ENCODE measurements at regions not wholly inside any gene's neighbourhood (a gene's known extent, or its start where the extent isn't known, plus 50 kb on each side); places are given as distances from the start of the nearest gene placed in this dataset.

GRCh38 chr1:74830766-74831165 lies 97.8 kb downstream of the TYW3 start:
- TF ChIP-seq ZBTB46 (CRISPR knock-in tag; IDR thresholded peaks at IDR 0.05; ENCODE audit: borderline replicate concordance), result no peak
- TF ChIP-seq ZKSCAN5 (CRISPR knock-in tag; IDR thresholded peaks at IDR 0.05), result no peak
- TF ChIP-seq GFI1 (CRISPR knock-in tag; IDR thresholded peaks at IDR 0.05; ENCODE audit: borderline replicate concordance), result no peak
- TF ChIP-seq CENPT (CRISPR knock-in tag; IDR thresholded peaks at IDR 0.05; ENCODE audit: low read depth), result no peak
- intact Hi-C loops (cut with micrococcal nuclease; ENCODE audit: unreplicated experiment), result no loop called here
- no peak for DNase-seq (ENCODE audit: low spot score)
- 61% methylated on average over 2 of the region's 2 CpGs for WGBS (ENCODE audit: low lambda C conversion rate)
- Histone ChIP-seq H3K27me3 (ENCODE audit: control insufficient read depth in 1 of 2, insufficient read depth in 2 of 2, low read length in 2 of 2) (no peaks in the 10 kb centered on the region), H3K27ac (ENCODE audit: extremely low read length, insufficient read depth, low read length) (no peak overlapping the region), H2AFZ (ENCODE audit: low read length) (no peak overlapping the region), H3K9ac (ENCODE audit: insufficient read depth, low read depth, low read length) (no peak overlapping the region), H3K79me2 (ENCODE audit: insufficient read depth, low read length) (no peaks in the 10 kb centered on the region), H3K4me3 (replicated peaks in 1 of 3; ENCODE audit: insufficient read depth in 1 of 3, low read depth in 2 of 3, low read length in 3 of 3) (no peak overlapping the region), H3K4me1 (ENCODE audit: insufficient read depth, low read length) (no peaks in the 10 kb centered on the region), H4K20me1 (ENCODE audit: insufficient read depth, low read length) (no peaks in the 10 kb centered on the region), H3K36me3 (replicated peaks in 1 of 2; ENCODE audit: control insufficient read depth in 1 of 2, insufficient read depth in 2 of 2, low read length in 2 of 2) (no peaks in the 10 kb centered on the region), H3K4me2 (ENCODE audit: low read depth, low read length) (no peak overlapping the region), H3K9me3 (ENCODE audit: low read length) (no peaks in the 10 kb centered on the region)
- in situ Hi-C loops (cut with HindIII; ENCODE audit: extremely low pct_ligation_motif_present, low pct_unique_long_range_greater_than_20kb), result no loop called here
- ATAC-seq, result no peak
- no TSS peak for BruUV-seq (replicated peaks)
- ChIA-PET POLR2A (no interaction called here), CTCF (ENCODE audit: low intra/inter-chr PET ratio, low total read pairs) (no interaction called here)
- FAIRE-seq, result no peak

- Histone ChIP-seq H3K9ac (ENCODE audit: insufficient read depth, low read depth, low read length) (no peak overlapping the region), H3K9me3 (ENCODE audit: low read length) (no peaks in the 10 kb centered on the region), H2AFZ (ENCODE audit: low read length) (no peak overlapping the region), H3K4me2 (ENCODE audit: low read depth, low read length) (no peak overlapping the region), H4K20me1 (ENCODE audit: insufficient read depth, low read length) (no peaks in the 10 kb centered on the region), H3K27me3 (ENCODE audit: control insufficient read depth in 1 of 2, insufficient read depth in 2 of 2, low read length in 2 of 2) (no peaks in the 10 kb centered on the region), H3K27ac (ENCODE audit: extremely low read length, insufficient read depth, low read length) (no peak overlapping the region), H3K36me3 (replicated peaks in 1 of 2; ENCODE audit: control insufficient read depth in 1 of 2, insufficient read depth in 2 of 2, low read length in 2 of 2) (no peaks in the 10 kb centered on the region), H3K79me2 (ENCODE audit: insufficient read depth, low read length) (no peaks in the 10 kb centered on the region), H3K4me1 (ENCODE audit: insufficient read depth, low read length) (no peaks in the 10 kb centered on the region), H3K4me3 (replicated peaks in 1 of 3; ENCODE audit: insufficient read depth in 1 of 3, low read depth in 2 of 3, low read length in 3 of 3) (no peak overlapping the region)
- no peak for ATAC-seq
- no TSS peak for BruUV-seq (replicated peaks)
- CTCF ChIA-PET (ENCODE audit: low intra/inter-chr PET ratio, low total read pairs), result no interaction called here
- in situ Hi-C loops (cut with HindIII; ENCODE audit: extremely low pct_ligation_motif_present, low pct_unique_long_range_greater_than_20kb), result no loop called here
- FAIRE-seq, result no peak
- no peak for DNase-seq (ENCODE audit: low spot score)
- POLR2A ChIA-PET, result no interaction called here
- TF ChIP-seq HOXA5 (CRISPR knock-in tag; IDR thresholded peaks at IDR 0.05), result no peak
- TF ChIP-seq HINFP (CRISPR knock-in tag; IDR thresholded peaks at IDR 0.05; ENCODE audit: low read depth), result no peak
- TF ChIP-seq ZNF431 (CRISPR knock-in tag; IDR thresholded peaks at IDR 0.05; ENCODE audit: borderline replicate concordance, low read depth), result no peak
- no peak for TF ChIP-seq ZFP36L1 (CRISPR knock-in tag; IDR thresholded peaks at IDR 0.05)
- TF ChIP-seq ISX (CRISPR knock-in tag; conservative IDR thresholded peaks at IDR 0.05), result no peak
- intact Hi-C loops (cut with micrococcal nuclease; ENCODE audit: unreplicated experiment), result no loop called here
These were observed 101.3 kb downstream of the TYW3 start for GRCh38 chr1:74834261-74834660.
